H9 (cell line): ENCODE measurements at regions not wholly inside any gene's neighbourhood (a gene's known extent, or its start where the extent isn't known, plus 50 kb on each side); places are given as distances from the start of the nearest gene placed in this dataset.

Source experiments
- DNase-seq: peaks from one replicate; pipeline ENCODE4 v3.0.0-alpha.2; 2017
- H2AFZ ChIP-seq: one replicate; pipeline ENCODE4 v1.6.1; 2013; ENCODE audit warnings: mild to moderate bottlenecking, low read length, control low read depth, moderate library complexity
- H2AK5ac ChIP-seq: 2 replicates; pipeline ENCODE4 v1.6.1; 2013; ENCODE audit warnings: low read length, control low read depth, mixed read lengths; ENCODE audit not compliant: insufficient read length
- H2BK120ac ChIP-seq: one replicate; pipeline ENCODE4 v1.6.1; 2013; ENCODE audit warnings: low read depth, mild to moderate bottlenecking, low read length, control low read depth, inconsistent platforms; ENCODE audit not compliant: poor library complexity, severe bottlenecking
- H2BK12ac ChIP-seq: 2 replicates; pipeline ENCODE4 v1.6.1; 2013; ENCODE audit warnings: low read length, control low read depth, mixed read lengths, low read depth; ENCODE audit not compliant: insufficient read length
- H2BK15ac ChIP-seq: 2 replicates; pipeline ENCODE4 v1.6.1; 2013; ENCODE audit warnings: low read depth, low read length, control low read depth
- H2BK20ac ChIP-seq: one replicate; pipeline ENCODE4 v1.6.1; 2013; ENCODE audit warnings: low read depth, mild to moderate bottlenecking, low read length, control low read depth, inconsistent platforms; ENCODE audit not compliant: poor library complexity, severe bottlenecking
- H2BK5ac ChIP-seq: 2 replicates; pipeline ENCODE4 v1.6.1; 2013; ENCODE audit warnings: low read length, control low read depth, mixed read lengths; ENCODE audit not compliant: insufficient read length
- H3K14ac ChIP-seq: 2 replicates; pipeline ENCODE4 v1.6.1; 2013; ENCODE audit warnings: low read length, control low read depth; ENCODE audit not compliant: insufficient read depth
- H3K18ac ChIP-seq: 2 replicates; pipeline ENCODE4 v1.6.1; 2013; ENCODE audit warnings: low read depth, mild to moderate bottlenecking, mixed read lengths, low read length, control low read depth; ENCODE audit not compliant: insufficient read length
- H3K23ac ChIP-seq: 2 replicates; pipeline ENCODE4 v1.6.1; 2013; ENCODE audit warnings: low read length, control low read depth, mixed read lengths, low read depth; ENCODE audit not compliant: insufficient read length
- H3K23me2 ChIP-seq: 2 replicates; pipeline ENCODE4 v1.6.1; 2013; ENCODE audit warnings: low read depth, mild to moderate bottlenecking, mixed read lengths, low read length, control low read depth; ENCODE audit not compliant: insufficient read length, poor library complexity, severe bottlenecking
- H3K27ac ChIP-seq: 2 replicates; pipeline ENCODE4 v1.5.1; 2013; ENCODE audit warnings: low read length, control low read depth, mixed read lengths, low read depth; ENCODE audit not compliant: insufficient read length
- H3K27me3 ChIP-seq: 2 replicates; pipeline ENCODE4 v1.6.1; 2013; ENCODE audit warnings: low read length, control low read depth, inconsistent platforms; ENCODE audit not compliant: insufficient read depth
- H3K4ac ChIP-seq: 2 replicates; pipeline ENCODE4 v1.6.1; 2013; ENCODE audit warnings: low read depth, mild to moderate bottlenecking, control low read depth, inconsistent platforms, low read length, moderate library complexity
- H3K4me1 ChIP-seq: 2 replicates; pipeline ENCODE4 v1.6.1; 2013; ENCODE audit warnings: low read length, control low read depth, inconsistent platforms; ENCODE audit not compliant: insufficient read depth
- H3K4me2 ChIP-seq: 2 replicates; pipeline ENCODE4 v1.6.1; 2013; ENCODE audit warnings: low read length, control low read depth, mixed read lengths; ENCODE audit not compliant: insufficient read length, insufficient read depth
- H3K56ac ChIP-seq: 2 replicates; pipeline ENCODE4 v1.6.1; 2013; ENCODE audit warnings: low read depth, mild to moderate bottlenecking, mixed read lengths, low read length, control low read depth; ENCODE audit not compliant: insufficient read length
- H3K79me1 ChIP-seq: 2 replicates; pipeline ENCODE4 v1.6.1; 2013; ENCODE audit warnings: low read depth, mild to moderate bottlenecking, moderate library complexity, low read length, control low read depth, inconsistent platforms; ENCODE audit not compliant: insufficient read depth, poor library complexity, severe bottlenecking
- H3K79me2 ChIP-seq: 2 replicates; pipeline ENCODE4 v1.6.1; 2013; ENCODE audit warnings: low read length, control low read depth, inconsistent platforms; ENCODE audit not compliant: insufficient read depth
- H3K9ac ChIP-seq: 2 replicates; pipeline ENCODE4 v1.6.1; 2013; ENCODE audit warnings: low read length, control low read depth, mixed read lengths; ENCODE audit not compliant: insufficient read length; ENCODE audit errors: extremely low read depth
- H3K9me3 ChIP-seq: one replicate; pipeline ENCODE4 v1.6.1; 2013; ENCODE audit warnings: low read depth, low read length, inconsistent platforms; ENCODE audit not compliant: control insufficient read depth
- H3T11ph ChIP-seq: one replicate; pipeline ENCODE4 v1.6.1; 2013; ENCODE audit warnings: mild to moderate bottlenecking, low read length, control low read depth, inconsistent platforms
- H4K20me1 ChIP-seq: one replicate; pipeline ENCODE4 v1.6.1; 2013; ENCODE audit not compliant: control insufficient read depth, insufficient read length, insufficient read depth
- H4K5ac ChIP-seq: 2 replicates; pipeline ENCODE4 v1.6.1; 2013; ENCODE audit warnings: low read depth, mild to moderate bottlenecking, mixed read lengths, low read length, control low read depth; ENCODE audit not compliant: insufficient read length
- H4K8ac ChIP-seq: replicated peaks from 2 replicates; pipeline ENCODE4 v1.6.1; 2013; ENCODE audit warnings: low read length, control low read depth, mixed read lengths, low read depth; ENCODE audit not compliant: insufficient read length
- H4K91ac ChIP-seq: 2 replicates; pipeline ENCODE4 v1.6.1; 2013; ENCODE audit warnings: low read depth, mild to moderate bottlenecking, moderate library complexity, mixed read lengths, low read length, control low read depth; ENCODE audit not compliant: insufficient read length
- H3K27ac Mint-ChIP-seq, 3 experiments: 2 replicates in 2 of 3; 3 replicates in 1 of 3; pipeline ENCODE4 v1.8.0; 2020 to 2021; ENCODE audit warnings: mixed read lengths in 3 of 3, mild to moderate bottlenecking in 1 of 3, moderate library complexity in 1 of 3
- H3K27me3 Mint-ChIP-seq: 2 replicates; pipeline ENCODE4 v1.8.0; 2021; ENCODE audit warnings: low read depth, mild to moderate bottlenecking, moderate library complexity, mixed read lengths
- H3K36me3 Mint-ChIP-seq, 3 experiments: 2 replicates in 2 of 3; 3 replicates in 1 of 3; pipeline ENCODE4 v1.8.0; 2020 to 2021; ENCODE audit warnings: low read depth in 3 of 3, mixed read lengths in 3 of 3; ENCODE audit not compliant: insufficient read depth in 1 of 3
- H3K4me1 Mint-ChIP-seq, 2 experiments: 2 replicates each; pipeline ENCODE4 v1.8.0; 2020; ENCODE audit warnings: mixed read lengths in 2 of 2
- H3K4me3 Mint-ChIP-seq, 2 experiments: 2 replicates in 1 of 2; 3 replicates in 1 of 2; pipeline ENCODE4 v1.8.0; 2020 to 2021; ENCODE audit warnings: mild to moderate bottlenecking in 2 of 2, mixed read lengths in 2 of 2, moderate library complexity in 1 of 2
- H3K9me3 Mint-ChIP-seq, 2 experiments: 2 replicates in 1 of 2; 3 replicates in 1 of 2; pipeline ENCODE4 v1.8.0; 2020; ENCODE audit warnings: mild to moderate bottlenecking in 2 of 2, mixed read lengths in 2 of 2, moderate library complexity in 1 of 2
- WGBS: extraction: QIAGEN DNeasy Blood & Tissue Kit; methylation state at CpG from one replicate; pipeline ENCODE4 v1.1.7; 2013; ENCODE audit warnings: missing lambda C conversion rate, low lambda C conversion rate, mixed read lengths; ENCODE audit not compliant: insufficient read length; ENCODE audit errors: extremely low coverage; 5-methylcytosine and 5-hydroxymethylcytosine counted together
- TF ChIP-seq, protein P1 (sequence below): fragments of 200-600 bp; sonication (generic); conservative IDR thresholded peaks from 3 replicates; pipeline ENCODE4 v1.8.0; 2021; ENCODE audit warnings: antibody characterized with exemption, mild to moderate bottlenecking

DNA sequence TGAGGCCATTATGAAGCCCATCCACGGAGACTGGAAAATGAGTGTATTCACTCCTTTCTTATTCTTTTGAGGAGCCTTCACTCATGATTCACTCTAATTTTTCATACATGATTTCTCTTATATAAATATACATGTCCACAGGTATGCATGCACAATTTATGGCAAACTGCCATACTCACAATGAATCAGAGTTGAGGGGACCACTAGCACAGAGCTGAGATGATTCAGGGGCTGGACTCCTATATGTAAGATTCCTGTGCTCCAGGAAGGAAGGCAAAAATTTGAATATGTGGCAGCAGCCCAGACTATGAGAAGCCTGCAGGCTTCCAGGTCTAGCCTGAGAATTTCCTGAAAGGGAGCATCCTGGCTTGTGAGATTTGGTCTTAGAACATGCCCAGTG lies 484.6 kb downstream of the PRELID2 start:
- no peak overlapping the region for H3K23ac ChIP-seq
- no peaks in the 10 kb centered on the region for H3K79me2 ChIP-seq
- H2AFZ ChIP-seq = no peak overlapping the region
- no peak for DNase-seq
- no peaks in the 10 kb centered on the region for H3K27me3 ChIP-seq
- no peak overlapping the region for H4K5ac ChIP-seq
- no peak overlapping the region for H4K91ac ChIP-seq
- no peak overlapping the region for H2AK5ac ChIP-seq
- H4K20me1 ChIP-seq = no peaks in the 10 kb centered on the region
- WGBS = no CpG with 5 or more reads among the region's 1 CpG
- H4K8ac ChIP-seq = no peak overlapping the region
- no peak overlapping the region for H3K27ac ChIP-seq
- no peaks in the 10 kb centered on the region for H3K36me3 Mint-ChIP-seq
- H3K4me1 ChIP-seq = no peaks in the 10 kb centered on the region
- no peak overlapping the region for H3K4ac ChIP-seq
- no peak overlapping the region for H3K4me3 Mint-ChIP-seq
- no peak overlapping the region for H3K4me2 ChIP-seq
- no peaks in the 10 kb centered on the region for H3K79me1 ChIP-seq
- H3K18ac ChIP-seq = no peak overlapping the region
- no peak overlapping the region for H2BK12ac ChIP-seq
- no peak overlapping the region for H2BK120ac ChIP-seq
- H2BK5ac ChIP-seq = no peak overlapping the region
- H3K9ac ChIP-seq = no peak overlapping the region
- no peaks in the 10 kb centered on the region for H3K23me2 ChIP-seq
- H3T11ph ChIP-seq = no peak overlapping the region
- H3K9me3 ChIP-seq = no peaks in the 10 kb centered on the region
- H3K4me1 Mint-ChIP-seq = no peaks in the 10 kb centered on the region; a peak in 1 of 4 replicates
- TF ChIP-seq, protein P1, sequence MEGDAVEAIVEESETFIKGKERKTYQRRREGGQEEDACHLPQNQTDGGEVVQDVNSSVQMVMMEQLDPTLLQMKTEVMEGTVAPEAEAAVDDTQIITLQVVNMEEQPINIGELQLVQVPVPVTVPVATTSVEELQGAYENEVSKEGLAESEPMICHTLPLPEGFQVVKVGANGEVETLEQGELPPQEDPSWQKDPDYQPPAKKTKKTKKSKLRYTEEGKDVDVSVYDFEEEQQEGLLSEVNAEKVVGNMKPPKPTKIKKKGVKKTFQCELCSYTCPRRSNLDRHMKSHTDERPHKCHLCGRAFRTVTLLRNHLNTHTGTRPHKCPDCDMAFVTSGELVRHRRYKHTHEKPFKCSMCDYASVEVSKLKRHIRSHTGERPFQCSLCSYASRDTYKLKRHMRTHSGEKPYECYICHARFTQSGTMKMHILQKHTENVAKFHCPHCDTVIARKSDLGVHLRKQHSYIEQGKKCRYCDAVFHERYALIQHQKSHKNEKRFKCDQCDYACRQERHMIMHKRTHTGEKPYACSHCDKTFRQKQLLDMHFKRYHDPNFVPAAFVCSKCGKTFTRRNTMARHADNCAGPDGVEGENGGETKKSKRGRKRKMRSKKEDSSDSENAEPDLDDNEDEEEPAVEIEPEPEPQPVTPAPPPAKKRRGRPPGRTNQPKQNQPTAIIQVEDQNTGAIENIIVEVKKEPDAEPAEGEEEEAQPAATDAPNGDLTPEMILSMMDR = no peak
- no peak overlapping the region for H3K27ac Mint-ChIP-seq
- no peak overlapping the region for H2BK15ac ChIP-seq
- H3K9me3 Mint-ChIP-seq = no peaks in the 10 kb centered on the region
- H3K27me3 Mint-ChIP-seq = no peaks in the 10 kb centered on the region
- H2BK20ac ChIP-seq = no peak overlapping the region
- H3K56ac ChIP-seq = no peak overlapping the region
- no peak overlapping the region for H3K14ac ChIP-seq
